H9 (cell line): ENCODE measurements at regions not wholly inside any gene's neighbourhood (a gene's known extent, or its start where the extent isn't known, plus 50 kb on each side); places are given as distances from the start of the nearest gene placed in this dataset.

Experiments
- DNase-seq: peaks from one replicate; pipeline ENCODE4 v3.0.0-alpha.2; 2017
- H2AFZ ChIP-seq: one replicate; pipeline ENCODE4 v1.6.1; 2013; ENCODE audit warnings: mild to moderate bottlenecking, low read length, control low read depth, moderate library complexity
- H2AK5ac ChIP-seq: 2 replicates; pipeline ENCODE4 v1.6.1; 2013; ENCODE audit warnings: low read length, control low read depth, mixed read lengths; ENCODE audit not compliant: insufficient read length
- H2BK120ac ChIP-seq: one replicate; pipeline ENCODE4 v1.6.1; 2013; ENCODE audit warnings: low read depth, mild to moderate bottlenecking, low read length, control low read depth, inconsistent platforms; ENCODE audit not compliant: poor library complexity, severe bottlenecking
- H2BK12ac ChIP-seq: 2 replicates; pipeline ENCODE4 v1.6.1; 2013; ENCODE audit warnings: low read length, control low read depth, mixed read lengths, low read depth; ENCODE audit not compliant: insufficient read length
- H2BK15ac ChIP-seq: 2 replicates; pipeline ENCODE4 v1.6.1; 2013; ENCODE audit warnings: low read depth, low read length, control low read depth
- H2BK20ac ChIP-seq: one replicate; pipeline ENCODE4 v1.6.1; 2013; ENCODE audit warnings: low read depth, mild to moderate bottlenecking, low read length, control low read depth, inconsistent platforms; ENCODE audit not compliant: poor library complexity, severe bottlenecking
- H2BK5ac ChIP-seq: 2 replicates; pipeline ENCODE4 v1.6.1; 2013; ENCODE audit warnings: low read length, control low read depth, mixed read lengths; ENCODE audit not compliant: insufficient read length
- H3K14ac ChIP-seq: 2 replicates; pipeline ENCODE4 v1.6.1; 2013; ENCODE audit warnings: low read length, control low read depth; ENCODE audit not compliant: insufficient read depth
- H3K18ac ChIP-seq: 2 replicates; pipeline ENCODE4 v1.6.1; 2013; ENCODE audit warnings: low read depth, mild to moderate bottlenecking, mixed read lengths, low read length, control low read depth; ENCODE audit not compliant: insufficient read length
- H3K23ac ChIP-seq: 2 replicates; pipeline ENCODE4 v1.6.1; 2013; ENCODE audit warnings: low read length, control low read depth, mixed read lengths, low read depth; ENCODE audit not compliant: insufficient read length
- H3K23me2 ChIP-seq: 2 replicates; pipeline ENCODE4 v1.6.1; 2013; ENCODE audit warnings: low read depth, mild to moderate bottlenecking, mixed read lengths, low read length, control low read depth; ENCODE audit not compliant: insufficient read length, poor library complexity, severe bottlenecking
- H3K27ac ChIP-seq: 2 replicates; pipeline ENCODE4 v1.5.1; 2013; ENCODE audit warnings: low read length, control low read depth, mixed read lengths, low read depth; ENCODE audit not compliant: insufficient read length
- H3K27me3 ChIP-seq: 2 replicates; pipeline ENCODE4 v1.6.1; 2013; ENCODE audit warnings: low read length, control low read depth, inconsistent platforms; ENCODE audit not compliant: insufficient read depth
- H3K4ac ChIP-seq: 2 replicates; pipeline ENCODE4 v1.6.1; 2013; ENCODE audit warnings: low read depth, mild to moderate bottlenecking, control low read depth, inconsistent platforms, low read length, moderate library complexity
- H3K4me1 ChIP-seq: 2 replicates; pipeline ENCODE4 v1.6.1; 2013; ENCODE audit warnings: low read length, control low read depth, inconsistent platforms; ENCODE audit not compliant: insufficient read depth
- H3K4me2 ChIP-seq: 2 replicates; pipeline ENCODE4 v1.6.1; 2013; ENCODE audit warnings: low read length, control low read depth, mixed read lengths; ENCODE audit not compliant: insufficient read length, insufficient read depth
- H3K56ac ChIP-seq: 2 replicates; pipeline ENCODE4 v1.6.1; 2013; ENCODE audit warnings: low read depth, mild to moderate bottlenecking, mixed read lengths, low read length, control low read depth; ENCODE audit not compliant: insufficient read length
- H3K79me1 ChIP-seq: 2 replicates; pipeline ENCODE4 v1.6.1; 2013; ENCODE audit warnings: low read depth, mild to moderate bottlenecking, moderate library complexity, low read length, control low read depth, inconsistent platforms; ENCODE audit not compliant: insufficient read depth, poor library complexity, severe bottlenecking
- H3K79me2 ChIP-seq: 2 replicates; pipeline ENCODE4 v1.6.1; 2013; ENCODE audit warnings: low read length, control low read depth, inconsistent platforms; ENCODE audit not compliant: insufficient read depth
- H3K9ac ChIP-seq: 2 replicates; pipeline ENCODE4 v1.6.1; 2013; ENCODE audit warnings: low read length, control low read depth, mixed read lengths; ENCODE audit not compliant: insufficient read length; ENCODE audit errors: extremely low read depth
- H3K9me3 ChIP-seq: one replicate; pipeline ENCODE4 v1.6.1; 2013; ENCODE audit warnings: low read depth, low read length, inconsistent platforms; ENCODE audit not compliant: control insufficient read depth
- H3T11ph ChIP-seq: one replicate; pipeline ENCODE4 v1.6.1; 2013; ENCODE audit warnings: mild to moderate bottlenecking, low read length, control low read depth, inconsistent platforms
- H4K20me1 ChIP-seq: one replicate; pipeline ENCODE4 v1.6.1; 2013; ENCODE audit not compliant: control insufficient read depth, insufficient read length, insufficient read depth
- H4K5ac ChIP-seq: 2 replicates; pipeline ENCODE4 v1.6.1; 2013; ENCODE audit warnings: low read depth, mild to moderate bottlenecking, mixed read lengths, low read length, control low read depth; ENCODE audit not compliant: insufficient read length
- H4K8ac ChIP-seq: replicated peaks from 2 replicates; pipeline ENCODE4 v1.6.1; 2013; ENCODE audit warnings: low read length, control low read depth, mixed read lengths, low read depth; ENCODE audit not compliant: insufficient read length
- H4K91ac ChIP-seq: 2 replicates; pipeline ENCODE4 v1.6.1; 2013; ENCODE audit warnings: low read depth, mild to moderate bottlenecking, moderate library complexity, mixed read lengths, low read length, control low read depth; ENCODE audit not compliant: insufficient read length
- H3K27ac Mint-ChIP-seq, 3 experiments: 2 replicates in 2 of 3; 3 replicates in 1 of 3; pipeline ENCODE4 v1.8.0; 2020 to 2021; ENCODE audit warnings: mixed read lengths in 3 of 3, mild to moderate bottlenecking in 1 of 3, moderate library complexity in 1 of 3
- H3K27me3 Mint-ChIP-seq: 2 replicates; pipeline ENCODE4 v1.8.0; 2021; ENCODE audit warnings: low read depth, mild to moderate bottlenecking, moderate library complexity, mixed read lengths
- H3K36me3 Mint-ChIP-seq, 3 experiments: 2 replicates in 2 of 3; 3 replicates in 1 of 3; pipeline ENCODE4 v1.8.0; 2020 to 2021; ENCODE audit warnings: low read depth in 3 of 3, mixed read lengths in 3 of 3; ENCODE audit not compliant: insufficient read depth in 1 of 3
- H3K4me1 Mint-ChIP-seq, 2 experiments: 2 replicates each; pipeline ENCODE4 v1.8.0; 2020; ENCODE audit warnings: mixed read lengths in 2 of 2
- H3K4me3 Mint-ChIP-seq, 2 experiments: 2 replicates in 1 of 2; 3 replicates in 1 of 2; pipeline ENCODE4 v1.8.0; 2020 to 2021; ENCODE audit warnings: mild to moderate bottlenecking in 2 of 2, mixed read lengths in 2 of 2, moderate library complexity in 1 of 2
- H3K9me3 Mint-ChIP-seq, 2 experiments: 2 replicates in 1 of 2; 3 replicates in 1 of 2; pipeline ENCODE4 v1.8.0; 2020; ENCODE audit warnings: mild to moderate bottlenecking in 2 of 2, mixed read lengths in 2 of 2, moderate library complexity in 1 of 2
- CTCF ChIP-seq: fragments of 200-600 bp; sonication (generic); conservative IDR thresholded peaks from 3 replicates; pipeline ENCODE4 v1.8.0; 2021; ENCODE audit warnings: antibody characterized with exemption, mild to moderate bottlenecking
- WGBS: extraction: QIAGEN DNeasy Blood & Tissue Kit; methylation state at CpG from one replicate; pipeline ENCODE4 v1.1.7; 2013; ENCODE audit warnings: missing lambda C conversion rate, low lambda C conversion rate, mixed read lengths; ENCODE audit not compliant: insufficient read length; ENCODE audit errors: extremely low coverage; 5-methylcytosine and 5-hydroxymethylcytosine counted together

- Mint-ChIP-seq H3K9me3 (no peaks in the 10 kb centered on the region), H3K27me3 (no peaks in the 10 kb centered on the region), H3K27ac (no peak overlapping the region), H3K4me3 (no peak overlapping the region), H3K36me3 (no peaks in the 10 kb centered on the region), H3K4me1 (peaks cover 10% of the 10 kb centered on the region in 2 experiments)
- Histone ChIP-seq H3K56ac (no peak overlapping the region), H4K5ac (no peak overlapping the region), H2AK5ac (no peak overlapping the region), H4K91ac (no peak overlapping the region), H3K14ac (no peak overlapping the region), H3K23me2 (no peaks in the 10 kb centered on the region), H2AFZ (no peak overlapping the region), H3K4me2 (no peak overlapping the region), H3T11ph (no peak overlapping the region), H3K4ac (no peak overlapping the region), H4K20me1 (no peaks in the 10 kb centered on the region), H2BK15ac (no peak overlapping the region), H3K27ac (no peak overlapping the region), H4K8ac (no peak overlapping the region), H2BK12ac (no peak overlapping the region), H3K27me3 (no peaks in the 10 kb centered on the region), H3K4me1 (0 out of 2 replicates have a peak, but pooled peaks cover 2% of the 10 kb centered on the region), H3K79me2 (no peaks in the 10 kb centered on the region), H2BK20ac (no peak overlapping the region), H3K18ac (no peak overlapping the region), H2BK5ac (no peak overlapping the region), H3K79me1 (no peaks in the 10 kb centered on the region), H3K9ac (no peak overlapping the region), H3K23ac (no peak overlapping the region), H3K9me3 (no peaks in the 10 kb centered on the region), H2BK120ac (no peak overlapping the region)
- WGBS: no CpG with 5 or more reads among the region's 1 CpG
- DNase-seq: no peak
- TF ChIP-seq CTCF: no peak
Measured at GRCh38 chr12:24039113-24039525, 89.6 kb upstream of the SOX5 start.
